ENCODE measurements at regions not wholly inside any gene's neighbourhood (a gene's known extent, or its start where the extent isn't known, plus 50 kb on each side); places are given as distances from the start of the nearest gene placed in this dataset.

DNA sequence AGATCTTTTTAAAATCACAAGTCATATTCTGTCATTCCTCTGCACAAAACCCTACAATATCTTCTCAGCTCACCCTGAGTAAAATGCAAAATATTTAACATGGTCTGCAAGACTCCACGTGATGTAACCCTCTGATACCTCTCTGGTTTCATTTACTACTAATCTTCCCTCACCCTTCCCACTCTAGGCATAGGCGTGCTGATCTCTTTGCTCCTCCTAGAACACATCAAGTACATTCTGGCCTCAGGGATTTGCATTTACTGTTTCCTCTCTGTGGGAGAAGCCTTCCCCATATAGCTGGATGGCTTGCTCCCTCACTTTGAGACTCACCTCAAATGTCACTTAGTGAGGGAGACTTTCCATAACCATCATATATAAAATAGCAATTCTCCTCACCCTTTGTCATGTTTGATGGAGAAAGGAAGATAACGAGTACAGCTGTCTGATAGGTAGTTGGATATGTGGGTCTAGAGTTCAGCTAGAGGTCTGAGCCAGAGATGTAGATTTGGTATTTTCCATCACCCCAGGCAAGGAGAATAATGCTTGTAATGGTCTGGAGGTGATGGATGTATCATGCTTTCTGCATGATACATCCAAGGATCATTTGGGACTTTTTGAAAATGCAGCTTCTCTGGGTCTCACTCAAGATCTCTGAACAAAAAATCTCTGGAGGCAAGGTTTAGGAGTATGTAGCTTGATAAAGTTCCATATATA is 123.9 kb upstream of the VAMP7 start:
- no peaks in the 10 kb centered on the region for H4K20me1 ChIP-seq (ENCODE audit: insufficient read depth, low read length)
- H3F3A ChIP-seq (ENCODE audit: insufficient read depth, low read length) = no peaks in the 10 kb centered on the region
- no peak overlapping the region for H2AFZ ChIP-seq (ENCODE audit: low read length)
- no peaks in the 10 kb centered on the region for H3K9me2 ChIP-seq (ENCODE audit: low read depth, low read length)
- H3K4me3 ChIP-seq (ENCODE audit: low read depth, low read length, poor library complexity, severe bottlenecking) = no peak overlapping the region
- H3K9ac ChIP-seq (ENCODE audit: low read length) = no peak overlapping the region
- H3K27ac ChIP-seq (ENCODE audit: low read depth, low read length, poor library complexity, severe bottlenecking) = no peak overlapping the region
- H3K79me2 ChIP-seq (ENCODE audit: insufficient read depth, low read length) = no peaks in the 10 kb centered on the region
- no peaks in the 10 kb centered on the region for H3K9me3 ChIP-seq (ENCODE audit: low read length)
- H3K36me3 ChIP-seq (ENCODE audit: insufficient read depth, low read length) = no peaks in the 10 kb centered on the region
- H3K27me3 ChIP-seq (ENCODE audit: insufficient read depth, low read length) = no peaks in the 10 kb centered on the region
- TF ChIP-seq CTCF (IDR thresholded peaks at IDR 0.05; ENCODE audit: low read length) (no peak), EZH2 (IDR thresholded peaks at IDR 0.05; ENCODE audit: borderline replicate concordance, low read length) (no peak)
- no peaks in the 10 kb centered on the region for H3K4me1 ChIP-seq (ENCODE audit: insufficient read depth, low read length, severe bottlenecking)
- no peak overlapping the region for H3K4me2 ChIP-seq (ENCODE audit: low read length)

DNA sequence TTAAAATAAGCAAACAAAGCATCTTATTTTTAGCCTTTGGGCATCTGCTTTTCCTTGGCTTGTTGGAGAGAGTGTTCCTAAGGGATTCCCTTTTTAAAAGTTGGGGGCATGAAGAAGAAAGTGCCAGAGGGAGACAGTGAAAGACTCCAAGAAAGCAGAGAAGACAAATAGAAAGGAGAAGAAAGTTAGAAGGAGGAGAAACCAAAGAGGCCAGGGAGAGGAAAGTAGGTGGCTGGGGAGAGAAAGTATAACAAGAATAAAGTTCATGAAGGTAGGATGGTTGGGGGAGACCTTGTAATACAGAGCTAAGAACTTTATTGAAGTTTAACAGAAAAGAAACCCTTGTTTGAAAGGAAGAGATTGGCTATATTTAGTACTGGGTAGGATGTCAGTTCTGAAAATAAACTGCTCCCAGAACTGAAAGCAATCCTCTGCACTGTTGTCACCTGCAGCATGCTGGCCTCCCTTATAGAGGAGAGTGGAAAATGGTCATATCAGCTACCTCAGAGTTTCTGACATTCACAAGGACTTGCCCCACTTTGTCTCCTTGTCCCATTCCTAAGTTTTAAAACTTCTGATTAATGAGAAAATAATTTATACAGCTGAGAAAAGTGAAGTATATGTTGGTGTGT is 125.3 kb upstream of the VAMP7 start:
- Histone ChIP-seq H3K4me1 (ENCODE audit: insufficient read depth, low read length, severe bottlenecking) (no peaks in the 10 kb centered on the region), H2AFZ (ENCODE audit: low read length) (no peak overlapping the region), H3K9me2 (ENCODE audit: low read depth, low read length) (no peaks in the 10 kb centered on the region), H3K27ac (ENCODE audit: low read depth, low read length, poor library complexity, severe bottlenecking) (no peak overlapping the region), H3K79me2 (ENCODE audit: insufficient read depth, low read length) (no peaks in the 10 kb centered on the region), H3F3A (ENCODE audit: insufficient read depth, low read length) (no peaks in the 10 kb centered on the region), H4K20me1 (ENCODE audit: insufficient read depth, low read length) (no peaks in the 10 kb centered on the region), H3K9ac (ENCODE audit: low read length) (no peak overlapping the region), H3K27me3 (ENCODE audit: insufficient read depth, low read length) (no peaks in the 10 kb centered on the region), H3K4me2 (ENCODE audit: low read length) (no peak overlapping the region), H3K36me3 (ENCODE audit: insufficient read depth, low read length) (no peaks in the 10 kb centered on the region), H3K4me3 (ENCODE audit: low read depth, low read length, poor library complexity, severe bottlenecking) (no peak overlapping the region), H3K9me3 (ENCODE audit: low read length) (no peaks in the 10 kb centered on the region)
- no peak for TF ChIP-seq CTCF (IDR thresholded peaks at IDR 0.05; ENCODE audit: low read length)
- TF ChIP-seq EZH2 (IDR thresholded peaks at IDR 0.05; ENCODE audit: borderline replicate concordance, low read length) = no peak

DNA sequence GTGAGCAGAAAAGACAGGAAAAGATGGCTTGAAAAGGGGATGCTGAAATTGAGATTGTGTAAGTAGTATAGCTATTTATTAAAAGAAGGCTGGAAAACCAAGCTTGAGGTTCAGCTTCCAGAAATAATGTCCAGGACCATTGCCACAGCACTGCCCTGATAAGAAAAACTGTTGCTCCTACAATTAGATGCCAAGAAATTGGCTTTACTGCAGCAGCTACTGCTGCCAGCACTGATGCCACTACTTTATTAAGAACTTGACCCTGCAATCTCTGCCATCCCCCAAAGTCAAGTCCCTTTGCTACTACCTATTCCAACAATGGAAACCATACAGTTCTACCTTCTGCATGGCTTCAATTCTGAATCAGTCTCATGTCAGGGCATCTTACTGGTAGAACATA is 130.0 kb upstream of the VAMP7 start:
- H3K9me3 ChIP-seq (ENCODE audit: low read length) = no peaks in the 10 kb centered on the region
- H4K20me1 ChIP-seq (ENCODE audit: insufficient read depth, low read length) = no peaks in the 10 kb centered on the region
- H3K9me2 ChIP-seq (ENCODE audit: low read depth, low read length) = no peaks in the 10 kb centered on the region
- H3K4me2 ChIP-seq (ENCODE audit: low read length) = no peak overlapping the region
- no peaks in the 10 kb centered on the region for H3K4me1 ChIP-seq (ENCODE audit: insufficient read depth, low read length, severe bottlenecking)
- no peak overlapping the region for H3K4me3 ChIP-seq (ENCODE audit: low read depth, low read length, poor library complexity, severe bottlenecking)
- no peaks in the 10 kb centered on the region for H3K36me3 ChIP-seq (ENCODE audit: insufficient read depth, low read length)
- no peaks in the 10 kb centered on the region for H3K27me3 ChIP-seq (ENCODE audit: insufficient read depth, low read length)
- TF ChIP-seq CTCF (IDR thresholded peaks at IDR 0.05; ENCODE audit: low read length) (no peak), EZH2 (IDR thresholded peaks at IDR 0.05; ENCODE audit: borderline replicate concordance, low read length) (no peak)
- no peaks in the 10 kb centered on the region for H3F3A ChIP-seq (ENCODE audit: insufficient read depth, low read length)
- no peak overlapping the region for H3K27ac ChIP-seq (ENCODE audit: low read depth, low read length, poor library complexity, severe bottlenecking)
- H3K79me2 ChIP-seq (ENCODE audit: insufficient read depth, low read length) = no peaks in the 10 kb centered on the region
- no peak overlapping the region for H3K9ac ChIP-seq (ENCODE audit: low read length)
- no peak overlapping the region for H2AFZ ChIP-seq (ENCODE audit: low read length)
